HUES48 (cell line): ENCODE measurements at regions not wholly inside any gene's neighbourhood (a gene's known extent, or its start where the extent isn't known, plus 50 kb on each side); places are given as distances from the start of the nearest gene placed in this dataset.
"Not testable (repeated sequence)": the region's sequence is repeated elsewhere in the genome, so short reads cannot be mapped to it uniquely, and the experiment has no call there.

Source experiments
- H3K27ac ChIP-seq: one replicate; pipeline ENCODE4 v1.7.0; 2013; ENCODE audit warnings: low read depth, low read length, inconsistent platforms
- H3K27me3 ChIP-seq: 2 replicates; pipeline ENCODE4 v1.6.1; 2013; ENCODE audit warnings: mild to moderate bottlenecking, low read length; ENCODE audit not compliant: control insufficient read depth, insufficient read depth
- H3K36me3 ChIP-seq: 2 replicates; pipeline ENCODE4 v1.6.1; 2013; ENCODE audit warnings: low read length; ENCODE audit not compliant: control insufficient read depth, insufficient read depth
- H3K4me1 ChIP-seq: 2 replicates; pipeline ENCODE4 v1.6.1; 2013; ENCODE audit warnings: mild to moderate bottlenecking, low read length; ENCODE audit not compliant: control insufficient read depth, insufficient read depth
- H3K4me3 ChIP-seq: 2 replicates; pipeline ENCODE4 v1.5.1; 2013; ENCODE audit warnings: mild to moderate bottlenecking, low read depth, low read length
- H3K9ac ChIP-seq: 2 replicates; pipeline ENCODE4 v1.6.1; 2013; ENCODE audit warnings: mild to moderate bottlenecking, low read depth, low read length, moderate library complexity
- H3K9me3 ChIP-seq: 2 replicates; pipeline ENCODE4 v1.6.1; 2013; ENCODE audit warnings: low read length; ENCODE audit not compliant: control insufficient read depth, insufficient read depth

DNA sequence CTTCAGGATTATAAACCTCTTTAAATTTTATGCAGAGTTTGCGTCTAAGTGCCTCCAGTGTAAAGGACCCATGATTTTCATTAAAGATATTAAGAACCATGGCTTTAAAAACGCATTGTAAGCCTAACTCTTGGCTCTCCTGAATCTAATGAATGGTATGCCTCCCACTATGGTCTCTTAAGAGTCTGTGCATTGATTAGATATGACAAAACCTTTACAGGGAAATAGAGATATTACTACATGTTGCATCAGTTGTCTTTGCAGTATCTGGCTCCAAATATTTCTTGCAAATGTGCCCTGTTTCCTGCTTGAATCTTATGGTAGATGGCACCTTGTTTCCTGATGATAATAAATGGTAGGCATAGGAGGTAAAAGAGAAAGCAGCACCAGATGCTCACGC lies 189.3 kb upstream of the FSHR start:
- H3K27ac ChIP-seq = no peak overlapping the region

GRCh38 chr2:49342156-49342555 lies 187.8 kb upstream of the FSHR start:
- H3K27ac ChIP-seq = no peak overlapping the region
- H3K9me3 ChIP-seq = no peaks in the 10 kb centered on the region
- no peak overlapping the region for H3K9ac ChIP-seq
- no peaks in the 10 kb centered on the region for H3K4me1 ChIP-seq
- H3K27me3 ChIP-seq = no peaks in the 10 kb centered on the region
- no peak overlapping the region for H3K4me3 ChIP-seq
- no peaks in the 10 kb centered on the region for H3K36me3 ChIP-seq

More for the DNA sequence above, 189.3 kb upstream of the FSHR start:
- Histone ChIP-seq H3K9ac (no peak overlapping the region), H3K9me3 (no peaks in the 10 kb centered on the region), H3K4me3 (no peak overlapping the region), H3K27me3 (no peaks in the 10 kb centered on the region), H3K4me1 (no peaks in the 10 kb centered on the region), H3K36me3 (no peaks in the 10 kb centered on the region)

- Histone ChIP-seq H3K4me3 (no peak overlapping the region), H3K27me3 (no peaks in the 10 kb centered on the region), H3K27ac (no peak overlapping the region), H3K36me3 (no peaks in the 10 kb centered on the region), H3K4me1 (peaks cover 8% of the 10 kb centered on the region; the same call in 1 of the 2 replicates), H3K9me3 (no peaks in the 10 kb centered on the region), H3K9ac (no peak overlapping the region)
Measured at GRCh38 chr2:49335546-49335945, 181.2 kb upstream of the FSHR start.

GRCh38 chr2:49332415-49332814 lies 178.1 kb upstream of the FSHR start:
- H3K9ac ChIP-seq = no peak overlapping the region
- no peak overlapping the region for H3K4me3 ChIP-seq
- peaks cover 8% of the 10 kb centered on the region; the same call in 1 of the 2 replicates for H3K4me1 ChIP-seq
- no peaks in the 10 kb centered on the region for H3K9me3 ChIP-seq
- H3K36me3 ChIP-seq = no peaks in the 10 kb centered on the region
- no peak overlapping the region for H3K27ac ChIP-seq
- H3K27me3 ChIP-seq = no peaks in the 10 kb centered on the region

DNA sequence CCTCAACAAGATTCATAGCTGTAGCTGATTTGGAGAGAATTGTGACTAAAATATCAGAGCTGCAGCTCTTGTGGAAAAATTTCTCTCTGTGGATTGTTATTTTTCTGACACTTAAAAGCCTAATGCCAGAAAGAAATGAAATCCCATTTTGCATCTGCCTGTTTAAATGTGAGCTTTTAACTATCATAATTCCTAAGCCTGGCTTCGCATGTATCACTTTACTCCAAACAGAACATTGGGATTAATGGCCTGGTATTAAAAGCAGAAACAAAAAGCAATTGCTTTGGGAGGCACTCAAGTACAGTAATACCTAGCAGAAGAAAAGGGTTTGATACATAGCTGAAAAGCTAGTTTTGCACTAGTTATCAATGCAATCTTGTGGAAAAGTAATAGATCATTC lies 164.2 kb upstream of the FSHR start:
- no peaks in the 10 kb centered on the region for H3K9me3 ChIP-seq
- H3K4me1 ChIP-seq = peaks cover 5% of the 10 kb centered on the region; the same call in 1 of the 2 replicates
- no peak overlapping the region for H3K9ac ChIP-seq
- H3K27me3 ChIP-seq = no peaks in the 10 kb centered on the region
- no peak overlapping the region for H3K4me3 ChIP-seq
- no peak overlapping the region for H3K27ac ChIP-seq
- no peaks in the 10 kb centered on the region for H3K36me3 ChIP-seq

DNA sequence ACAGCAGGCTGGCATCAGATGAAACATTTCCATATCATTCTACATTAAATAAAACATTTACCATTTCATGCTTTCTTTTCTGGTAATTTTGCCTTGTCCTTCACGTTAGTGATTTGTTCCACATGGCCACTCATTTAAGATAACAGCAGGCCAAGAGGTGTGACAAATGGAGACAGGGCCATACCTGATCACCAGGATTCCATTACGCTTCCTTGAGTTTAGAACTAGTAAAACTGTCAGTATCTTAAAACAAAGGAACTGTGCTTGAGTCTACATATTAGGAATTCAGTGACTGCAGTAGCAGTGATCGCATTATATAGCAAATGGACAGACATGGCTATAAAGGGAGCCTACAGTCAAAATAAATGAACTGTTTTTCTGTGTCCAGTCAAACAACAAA lies 155.1 kb upstream of the FSHR start:
- no peaks in the 10 kb centered on the region for H3K36me3 ChIP-seq
- no peak overlapping the region for H3K9ac ChIP-seq
- no peaks in the 10 kb centered on the region for H3K9me3 ChIP-seq
- no peak overlapping the region for H3K4me3 ChIP-seq
- no peak overlapping the region for H3K27ac ChIP-seq
- H3K4me1 ChIP-seq = no peaks in the 10 kb centered on the region
- no peaks in the 10 kb centered on the region for H3K27me3 ChIP-seq

DNA sequence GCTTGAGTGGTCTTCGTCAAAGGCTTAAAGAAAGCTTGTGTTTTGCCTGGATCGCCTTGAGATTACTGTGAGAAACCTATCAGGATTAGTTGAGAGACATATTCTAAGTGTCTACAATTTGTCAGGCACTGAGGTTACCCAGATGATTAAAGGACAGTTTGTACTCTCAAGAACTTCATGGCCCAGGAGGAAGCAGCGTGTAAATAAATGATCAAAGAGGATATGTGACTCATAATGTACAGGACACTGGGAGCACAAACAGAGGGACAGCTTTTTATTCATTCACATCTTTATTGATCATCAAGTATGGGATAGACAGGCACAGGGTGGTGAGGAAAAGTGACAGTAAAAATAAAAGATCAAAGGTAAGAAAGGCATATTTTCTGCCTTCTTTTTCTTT lies 152.6 kb upstream of the FSHR start:
- no peaks in the 10 kb centered on the region for H3K9me3 ChIP-seq
- no peaks in the 10 kb centered on the region for H3K36me3 ChIP-seq
- H3K9ac ChIP-seq = no peak overlapping the region
- no peak overlapping the region for H3K4me3 ChIP-seq
- no peaks in the 10 kb centered on the region for H3K27me3 ChIP-seq
- H3K27ac ChIP-seq = no peak overlapping the region
- no peaks in the 10 kb centered on the region for H3K4me1 ChIP-seq

GRCh38 chr2:49298693-49299092 lies 144.4 kb upstream of the FSHR start:
- not testable (repeated sequence) for H3K9me3 ChIP-seq, H3K27me3 ChIP-seq, H3K27ac ChIP-seq, H3K9ac ChIP-seq, H3K4me1 ChIP-seq, H3K4me3 ChIP-seq, H3K36me3 ChIP-seq

- Histone ChIP-seq H3K4me1 (no peaks in the 10 kb centered on the region), H3K27me3 (no peaks in the 10 kb centered on the region), H3K4me3 (no peak overlapping the region), H3K9me3 (no peaks in the 10 kb centered on the region), H3K9ac (no peak overlapping the region), H3K36me3 (no peaks in the 10 kb centered on the region), H3K27ac (no peak overlapping the region)
Measured at GRCh38 chr2:49298230-49298629, 143.9 kb upstream of the FSHR start.

DNA sequence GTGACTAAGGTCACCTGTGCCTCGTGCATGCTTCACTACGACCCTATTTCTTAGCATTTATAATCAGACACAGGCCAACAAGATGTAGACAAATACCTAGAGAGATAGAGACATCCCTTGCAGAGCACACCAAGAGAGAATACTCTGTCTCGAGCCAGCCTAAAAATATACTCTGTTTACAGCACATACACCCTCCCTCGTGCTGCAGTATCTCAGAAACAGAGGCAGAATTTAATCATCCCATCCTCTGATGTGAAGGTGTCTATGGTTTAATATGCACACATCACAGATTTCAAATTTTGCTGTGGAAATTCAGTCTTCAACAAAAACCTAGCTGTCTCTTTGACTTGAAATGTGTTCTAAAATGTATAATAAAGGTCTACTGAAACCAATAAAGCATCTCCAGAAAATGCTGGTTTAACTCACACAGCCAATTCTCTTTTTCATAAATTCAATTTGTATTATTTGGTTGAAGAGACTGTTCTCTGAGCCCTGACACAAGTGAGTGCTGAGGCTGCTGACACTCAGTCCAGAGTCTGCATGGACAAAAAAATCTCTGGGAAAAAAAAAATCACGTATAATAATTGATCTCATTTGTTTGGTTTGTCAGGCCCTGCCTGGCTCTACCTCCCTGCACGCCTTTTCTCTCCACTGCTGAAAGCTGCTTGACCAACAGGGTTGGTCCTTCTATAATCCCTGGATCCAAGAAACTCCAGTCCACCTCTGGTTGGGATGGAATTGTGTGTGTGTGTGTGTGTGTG lies 142.0 kb upstream of the FSHR start:
- no peaks in the 10 kb centered on the region for H3K36me3 ChIP-seq
- H3K27ac ChIP-seq = no peak overlapping the region
- no peak overlapping the region for H3K4me3 ChIP-seq
- no peaks in the 10 kb centered on the region for H3K9me3 ChIP-seq
- H3K9ac ChIP-seq = no peak overlapping the region
- H3K4me1 ChIP-seq = no peaks in the 10 kb centered on the region
- H3K27me3 ChIP-seq = no peaks in the 10 kb centered on the region

DNA sequence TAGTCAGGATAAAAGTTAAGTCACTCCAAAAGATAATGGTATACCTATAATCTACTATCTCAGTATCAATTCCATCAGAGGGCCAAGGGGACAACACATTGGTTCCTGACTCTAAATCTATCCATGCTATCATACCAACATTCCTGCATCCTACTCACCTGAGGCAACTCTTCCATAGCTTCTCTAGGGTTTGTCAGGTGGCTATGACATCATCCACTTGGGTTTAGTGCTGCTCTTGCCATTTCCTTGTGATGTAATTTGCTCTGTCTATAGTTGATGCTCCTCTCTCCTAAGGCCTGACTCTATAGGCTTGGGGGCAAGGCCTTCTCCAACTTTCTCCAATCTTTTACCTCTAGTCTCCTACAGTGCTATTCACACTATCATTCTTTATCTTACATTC lies 139.9 kb upstream of the FSHR start:
- H3K27ac ChIP-seq = no peak overlapping the region
- no peak overlapping the region for H3K9ac ChIP-seq
- H3K9me3 ChIP-seq = no peaks in the 10 kb centered on the region
- H3K36me3 ChIP-seq = no peaks in the 10 kb centered on the region
- no peaks in the 10 kb centered on the region for H3K4me1 ChIP-seq
- H3K27me3 ChIP-seq = no peaks in the 10 kb centered on the region
- no peak overlapping the region for H3K4me3 ChIP-seq
